Activated T-cell treated with anti-CD3 and anti-CD28 coated beads, Interleukin-2, amount 50 U/mL, for 24 hours (primary cell): ENCODE measurements at regions not wholly inside any gene's neighbourhood (a gene's known extent, or its start where the extent isn't known, plus 50 kb on each side); places are given as distances from the start of the nearest gene placed in this dataset.
"Not testable (repeated sequence)": the region's sequence is repeated elsewhere in the genome, so short reads cannot be mapped to it uniquely, and the experiment has no call there.

Experiments
- DNase-seq: peaks from one replicate; pipeline ENCODE4 v3.0.0-alpha.2; 2020
- H3K27ac Mint-ChIP-seq: 2 replicates; pipeline ENCODE4 v1.8.0; 2020; ENCODE audit warnings: mild to moderate bottlenecking, mixed read lengths
- H3K27me3 Mint-ChIP-seq: 2 replicates; pipeline ENCODE4 v1.8.0; 2020; ENCODE audit warnings: mixed read lengths
- H3K36me3 Mint-ChIP-seq: 2 replicates; pipeline ENCODE4 v1.8.0; 2020; ENCODE audit warnings: low read depth, mixed read lengths
- H3K4me1 Mint-ChIP-seq: 2 replicates; pipeline ENCODE4 v1.8.0; 2020; ENCODE audit warnings: low read depth, mixed read lengths
- H3K4me3 Mint-ChIP-seq: 2 replicates; pipeline ENCODE4 v1.8.0; 2020; ENCODE audit warnings: mild to moderate bottlenecking, moderate library complexity, mixed read lengths
- H3K9me3 Mint-ChIP-seq: 2 replicates; pipeline ENCODE4 v1.8.0; 2020; ENCODE audit warnings: mixed read lengths

DNA sequence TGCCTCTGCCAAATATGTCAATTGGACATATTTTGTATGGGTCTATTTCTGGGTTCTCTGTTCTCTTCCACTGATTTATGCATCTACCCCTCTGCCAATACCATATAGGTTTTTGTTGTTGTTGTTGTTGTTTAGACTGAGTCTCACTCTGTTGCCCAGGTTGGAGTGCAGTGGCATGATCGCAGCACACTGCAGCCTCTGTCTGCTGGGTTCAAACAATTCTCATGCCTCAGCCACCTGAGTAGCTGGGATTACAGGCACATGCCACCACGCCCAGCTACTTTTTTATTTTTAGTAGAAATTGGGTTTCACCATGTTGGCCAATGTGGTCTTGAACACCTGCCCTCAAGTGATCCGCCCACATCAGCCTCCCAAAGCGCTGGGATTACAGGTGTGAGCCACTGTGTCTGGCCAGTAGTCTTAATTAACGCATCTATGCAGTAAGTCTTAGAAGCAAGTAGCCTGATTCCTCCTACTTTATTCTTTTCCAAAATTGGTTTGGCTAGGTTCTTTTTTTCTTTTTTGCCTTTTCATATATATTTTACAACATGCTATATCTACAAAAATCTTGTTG lies 103.5 kb downstream of the PRR15 start:
- not testable (repeated sequence) for H3K4me1 Mint-ChIP-seq, H3K36me3 Mint-ChIP-seq, H3K9me3 Mint-ChIP-seq, DNase-seq, H3K27ac Mint-ChIP-seq, H3K4me3 Mint-ChIP-seq
- H3K27me3 Mint-ChIP-seq = peaks cover 17% of the 10 kb centered on the region

DNA sequence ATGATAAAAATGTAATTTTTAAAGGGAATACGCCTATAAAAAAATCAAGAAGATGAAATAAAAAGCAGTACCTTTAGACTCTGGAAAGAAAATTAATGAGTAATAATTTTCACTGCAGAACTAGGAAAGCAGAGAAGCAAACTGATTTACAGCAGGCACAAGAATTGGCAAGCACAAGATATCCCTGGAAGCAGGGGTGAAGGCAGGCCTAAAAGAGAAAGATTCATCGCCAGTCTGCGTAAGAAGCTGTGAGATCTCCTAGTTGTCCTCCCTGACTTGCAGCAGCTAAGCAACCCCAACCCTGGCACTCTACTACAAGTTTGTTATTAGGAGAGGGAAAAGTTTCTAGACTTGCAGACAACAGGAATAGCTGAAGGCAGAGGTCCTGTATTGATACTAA lies 107.7 kb downstream of the PRR15 start:
- DNase-seq, H3K36me3 Mint-ChIP-seq, H3K4me1 Mint-ChIP-seq, H3K4me3 Mint-ChIP-seq, H3K9me3 Mint-ChIP-seq, H3K27ac Mint-ChIP-seq: not testable (repeated sequence)
- peaks cover 15% of the 10 kb centered on the region for H3K27me3 Mint-ChIP-seq

DNA sequence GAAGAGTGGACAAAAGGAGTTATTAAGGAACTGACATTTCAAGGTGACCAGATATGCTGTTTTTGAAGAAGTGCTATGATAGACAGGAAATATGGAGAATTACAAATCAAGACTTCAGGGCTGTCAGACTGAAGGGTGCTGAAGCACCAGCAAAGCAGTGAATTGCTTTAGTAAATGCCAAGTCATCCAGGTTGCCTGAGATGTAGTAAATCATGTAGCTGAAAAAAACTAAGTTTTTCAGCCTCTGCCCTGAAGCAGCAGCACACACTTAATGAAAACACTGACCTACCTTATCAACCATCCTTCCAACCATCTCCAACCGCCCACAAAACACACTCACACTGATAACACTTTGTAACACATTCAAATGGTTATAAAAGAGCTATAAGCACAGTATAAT lies 110.0 kb downstream of the PRR15 start:
- H3K4me1 Mint-ChIP-seq, DNase-seq, H3K4me3 Mint-ChIP-seq, H3K36me3 Mint-ChIP-seq, H3K9me3 Mint-ChIP-seq, H3K27ac Mint-ChIP-seq: not testable (repeated sequence)
- H3K27me3 Mint-ChIP-seq = peaks cover 15% of the 10 kb centered on the region

DNA sequence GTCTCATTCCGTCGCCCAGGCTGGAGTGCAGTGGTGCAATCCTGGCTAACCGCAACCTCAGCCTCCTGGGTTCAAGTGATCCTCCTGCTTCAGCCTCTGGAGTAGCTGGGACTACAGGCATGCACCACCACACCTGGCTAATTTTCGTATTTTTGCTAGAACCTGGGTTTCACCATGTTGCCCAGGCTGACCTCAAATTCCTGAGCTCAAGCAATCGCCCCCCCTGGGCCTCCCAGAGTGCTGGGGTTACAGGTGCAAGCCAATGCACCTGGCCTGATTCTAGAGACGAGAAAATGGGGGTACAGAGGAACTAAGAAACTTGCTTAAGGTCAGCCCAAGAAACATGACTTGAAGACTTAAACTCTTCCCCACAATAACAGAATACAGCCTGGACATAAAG lies 111.0 kb downstream of the PRR15 start:
- H3K27ac Mint-ChIP-seq, H3K4me1 Mint-ChIP-seq, H3K36me3 Mint-ChIP-seq, H3K27me3 Mint-ChIP-seq, H3K9me3 Mint-ChIP-seq, H3K4me3 Mint-ChIP-seq, DNase-seq: not testable (repeated sequence)

DNA sequence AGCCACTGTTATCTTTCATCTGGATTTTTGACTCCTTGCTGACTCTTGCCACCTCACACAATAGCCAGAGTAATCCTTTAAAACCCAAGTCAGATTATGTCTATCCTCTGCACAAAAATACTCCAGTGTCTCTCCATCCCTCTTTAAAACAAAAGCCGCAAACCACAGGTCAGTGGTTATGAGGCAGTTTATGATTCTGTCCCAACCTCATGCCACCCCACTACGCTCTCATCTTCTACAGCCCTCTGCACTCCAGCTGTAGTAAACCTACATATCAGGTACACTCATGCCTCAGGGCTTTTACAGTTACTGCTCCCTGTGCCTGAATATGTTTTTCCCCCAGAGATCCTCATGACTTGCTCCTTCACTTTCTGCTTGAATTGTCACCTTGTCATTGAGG lies 113.6 kb downstream of the PRR15 start:
- H3K4me1 Mint-ChIP-seq, H3K27me3 Mint-ChIP-seq, H3K36me3 Mint-ChIP-seq, H3K27ac Mint-ChIP-seq, H3K4me3 Mint-ChIP-seq, H3K9me3 Mint-ChIP-seq, DNase-seq: not testable (repeated sequence)

DNA sequence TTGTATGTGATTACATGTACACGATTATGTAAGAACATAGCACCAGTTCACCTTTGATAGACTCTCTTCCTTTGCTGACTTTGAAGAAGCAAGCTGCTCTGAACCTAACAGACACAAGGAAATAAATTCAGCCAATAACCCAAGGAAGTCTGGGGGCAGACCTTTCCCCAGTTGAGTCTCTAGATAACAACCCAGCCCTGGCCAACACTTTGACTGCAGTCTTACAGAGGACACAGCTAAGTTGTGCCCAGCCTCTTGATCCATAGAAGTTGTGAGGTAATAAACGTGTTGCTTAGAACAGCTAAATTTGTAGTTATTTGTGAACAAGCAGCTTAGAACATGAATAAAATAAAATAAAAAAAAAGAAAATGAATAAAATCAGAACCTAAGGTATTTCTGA lies 116.3 kb downstream of the PRR15 start:
- H3K27me3 Mint-ChIP-seq = peaks cover 12% of the 10 kb centered on the region
- not testable (repeated sequence) for H3K36me3 Mint-ChIP-seq, H3K4me1 Mint-ChIP-seq, H3K4me3 Mint-ChIP-seq, DNase-seq, H3K27ac Mint-ChIP-seq, H3K9me3 Mint-ChIP-seq

DNA sequence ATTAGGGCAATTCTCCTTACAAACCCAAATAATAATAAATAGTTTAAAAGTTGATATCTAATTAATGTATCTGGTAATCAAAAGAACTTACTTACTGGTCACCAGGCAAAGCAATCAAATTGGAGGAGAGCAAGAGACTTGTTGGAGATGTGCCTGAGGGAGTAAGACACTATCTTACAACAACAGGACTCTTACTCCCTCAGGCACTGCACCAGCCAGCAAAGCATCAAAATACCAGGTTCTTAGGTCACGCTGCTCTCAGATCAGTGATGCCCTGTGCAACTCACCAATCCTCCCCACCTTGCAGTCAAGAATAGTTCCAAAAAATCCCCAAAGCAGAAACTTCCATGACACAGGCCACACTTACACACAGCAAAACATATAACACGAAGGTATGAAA lies 117.0 kb downstream of the PRR15 start:
- peaks cover 12% of the 10 kb centered on the region for H3K27me3 Mint-ChIP-seq
- not testable (repeated sequence) for H3K27ac Mint-ChIP-seq, H3K9me3 Mint-ChIP-seq, H3K4me3 Mint-ChIP-seq, H3K4me1 Mint-ChIP-seq, H3K36me3 Mint-ChIP-seq, DNase-seq

DNA sequence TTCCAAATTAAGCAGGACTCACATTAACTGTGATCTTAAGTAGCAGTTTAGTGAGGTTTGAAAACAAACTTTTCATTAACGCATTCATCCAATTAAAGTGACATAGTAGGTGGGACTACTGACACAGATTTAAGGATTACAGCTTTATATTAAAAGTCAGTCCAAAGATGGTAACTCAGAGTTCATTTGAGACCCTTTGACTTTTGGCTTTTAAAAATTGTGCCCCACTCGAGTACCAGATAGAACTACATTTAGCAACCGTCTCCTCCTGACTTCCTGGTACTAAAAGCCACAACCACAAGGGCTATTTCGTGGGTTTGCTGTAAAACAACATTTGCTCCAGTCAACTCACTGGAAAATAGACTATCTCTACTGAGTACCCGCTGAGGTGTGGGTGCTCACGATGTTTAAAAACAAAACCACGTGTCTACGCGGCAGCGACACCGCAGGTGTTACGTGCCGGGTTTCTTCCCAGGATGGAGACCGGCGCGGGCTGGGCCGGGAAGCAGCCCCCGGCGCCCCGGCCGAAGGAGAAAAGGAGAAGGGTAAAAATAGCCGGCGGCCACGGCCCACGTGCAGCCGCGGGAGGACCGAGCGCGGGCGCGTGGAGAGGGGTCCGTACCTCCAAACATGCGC lies 120.6 kb downstream of the PRR15 start:
- not testable (repeated sequence) for H3K4me1 Mint-ChIP-seq, DNase-seq
- H3K27ac Mint-ChIP-seq = peak overlapping the region; percentile 33

DNA sequence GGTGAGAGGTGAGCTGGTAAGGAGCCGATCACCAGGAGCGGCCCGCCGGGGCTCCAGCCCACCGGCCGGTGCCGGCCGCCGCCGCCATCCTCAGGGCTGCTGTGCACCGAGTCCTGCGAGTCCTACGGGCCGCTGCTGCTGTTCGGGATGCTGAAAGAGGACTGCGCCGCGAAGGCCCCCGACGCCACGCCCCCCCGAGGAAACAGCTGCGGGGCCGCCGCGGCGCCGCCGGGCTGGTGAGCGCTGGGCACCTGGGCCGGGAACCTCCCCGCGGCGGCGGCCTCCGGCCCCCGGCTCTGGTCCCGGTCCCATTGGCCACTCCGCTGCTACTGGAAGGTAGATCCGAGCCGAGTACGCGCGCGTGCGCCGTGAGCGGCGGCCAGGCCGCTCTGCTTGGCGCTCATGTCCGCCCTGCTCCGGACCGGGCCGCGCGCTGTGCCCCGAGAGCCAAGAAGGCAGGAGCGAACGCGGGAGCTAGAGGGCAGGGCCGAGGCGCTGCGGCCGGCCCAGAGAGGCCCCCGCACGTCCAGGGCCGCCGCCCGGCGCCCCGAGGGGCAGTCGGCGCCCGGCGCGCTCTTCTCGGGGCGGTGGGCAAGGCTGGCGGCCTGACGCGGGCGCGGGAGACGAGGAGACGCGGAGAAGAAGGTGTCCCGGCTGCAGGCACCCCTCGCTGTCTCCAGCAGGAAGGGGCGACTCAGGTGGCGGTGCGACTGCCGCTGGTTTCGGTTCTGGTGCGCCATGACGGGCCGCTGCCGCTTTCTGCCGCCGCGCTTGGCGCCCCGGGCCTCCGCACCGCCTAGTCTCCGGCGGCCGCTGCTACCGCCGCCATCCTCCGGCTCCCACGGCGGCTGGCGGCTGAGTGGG lies 121.3 kb upstream of the WIPF3 start:
- H3K36me3 Mint-ChIP-seq = no peaks in the 10 kb centered on the region
- H3K9me3 Mint-ChIP-seq = no peaks in the 10 kb centered on the region
- DNase-seq = peak; percentile 64
- H3K4me3 Mint-ChIP-seq = peak overlapping the region; percentile 79
- H3K27me3 Mint-ChIP-seq = peaks cover 25% of the 10 kb centered on the region
- H3K27ac Mint-ChIP-seq = no peak overlapping the region
- peaks cover 4% of the 10 kb centered on the region for H3K4me1 Mint-ChIP-seq

More for the DNA sequence above, 120.6 kb downstream of the PRR15 start:
- peaks cover 25% of the 10 kb centered on the region for H3K27me3 Mint-ChIP-seq
- not testable (repeated sequence) for H3K36me3 Mint-ChIP-seq, H3K9me3 Mint-ChIP-seq
- peak overlapping the region; percentile 79 for H3K4me3 Mint-ChIP-seq

DNA sequence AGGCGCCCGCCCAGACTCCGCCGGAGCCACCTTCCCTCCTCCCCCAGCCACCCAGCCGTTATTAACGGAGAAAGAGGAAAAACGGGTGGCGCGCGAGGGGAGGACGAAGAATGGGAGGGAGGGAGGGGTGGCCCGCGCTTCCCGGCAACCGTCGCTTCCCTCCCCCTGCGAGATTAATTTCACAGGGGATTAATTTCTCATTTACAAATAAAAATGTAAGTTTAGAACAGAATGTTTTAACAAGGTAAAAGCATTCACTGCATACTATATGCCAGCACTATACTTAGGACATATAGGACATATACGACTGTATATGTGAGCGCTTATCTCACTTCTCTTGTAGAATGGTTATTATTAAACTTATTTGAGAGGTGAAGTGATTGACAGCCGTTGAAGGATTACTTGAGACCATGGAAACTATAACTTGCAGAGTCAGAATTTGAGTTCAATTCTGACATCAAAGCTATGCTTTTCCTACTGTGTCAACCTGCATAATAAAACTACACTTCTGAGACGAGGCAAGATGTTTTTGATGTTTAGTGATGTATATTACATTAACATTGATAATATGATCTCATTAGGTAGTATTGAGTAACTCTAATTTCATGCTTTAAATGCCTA lies 120.5 kb upstream of the WIPF3 start:
- not testable (repeated sequence) for H3K4me1 Mint-ChIP-seq, H3K9me3 Mint-ChIP-seq, H3K27ac Mint-ChIP-seq, H3K36me3 Mint-ChIP-seq, DNase-seq
- H3K4me3 Mint-ChIP-seq = peak overlapping the region; percentile 63
- peaks cover 23% of the 10 kb centered on the region for H3K27me3 Mint-ChIP-seq

DNA sequence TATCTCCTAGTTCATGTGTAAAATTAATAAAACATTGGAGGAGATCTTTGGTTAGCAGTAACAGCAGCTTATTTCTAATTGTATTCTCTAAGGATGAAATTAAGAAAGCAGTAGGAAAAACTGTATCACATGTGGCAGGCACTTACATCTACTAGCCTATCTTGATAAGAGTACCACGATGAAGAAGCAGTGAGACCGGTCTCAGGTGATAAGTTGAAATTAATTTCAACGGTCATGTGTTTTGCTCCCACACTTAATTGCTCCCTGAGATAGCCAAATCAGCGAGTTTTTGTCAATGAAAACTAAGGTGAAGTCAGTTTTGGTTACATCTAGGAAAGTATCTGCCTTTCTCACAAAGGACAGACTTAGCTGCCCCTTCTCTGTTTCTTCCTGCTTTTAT lies 115.8 kb upstream of the WIPF3 start:
- H3K27ac Mint-ChIP-seq, DNase-seq: not testable (repeated sequence)

DNA sequence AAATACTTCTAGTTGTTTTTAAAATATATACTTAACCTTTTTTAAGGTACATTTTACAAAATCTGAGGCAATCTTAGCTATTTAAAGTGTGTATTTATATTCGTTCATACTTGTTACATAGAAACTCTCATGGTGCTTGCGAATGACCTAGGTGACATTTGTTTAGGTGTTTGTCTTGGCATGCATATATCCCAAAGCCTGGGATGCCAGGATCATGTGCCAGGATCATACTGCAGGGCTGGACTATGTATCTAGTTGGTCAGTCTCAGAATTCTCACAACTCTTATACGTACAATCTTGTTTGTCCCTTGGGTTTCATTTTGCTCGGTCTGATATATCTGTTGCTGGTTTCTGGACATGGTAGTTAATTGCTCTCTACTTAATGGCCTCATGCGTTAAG lies 109.9 kb upstream of the WIPF3 start:
- not testable (repeated sequence) for H3K9me3 Mint-ChIP-seq, DNase-seq, H3K36me3 Mint-ChIP-seq, H3K27ac Mint-ChIP-seq, H3K4me3 Mint-ChIP-seq, H3K4me1 Mint-ChIP-seq, H3K27me3 Mint-ChIP-seq

More for the DNA sequence above, 115.8 kb upstream of the WIPF3 start:
- H3K4me3 Mint-ChIP-seq, H3K4me1 Mint-ChIP-seq, H3K9me3 Mint-ChIP-seq, H3K36me3 Mint-ChIP-seq: not testable (repeated sequence)
- H3K27me3 Mint-ChIP-seq = peaks cover 17% of the 10 kb centered on the region

DNA sequence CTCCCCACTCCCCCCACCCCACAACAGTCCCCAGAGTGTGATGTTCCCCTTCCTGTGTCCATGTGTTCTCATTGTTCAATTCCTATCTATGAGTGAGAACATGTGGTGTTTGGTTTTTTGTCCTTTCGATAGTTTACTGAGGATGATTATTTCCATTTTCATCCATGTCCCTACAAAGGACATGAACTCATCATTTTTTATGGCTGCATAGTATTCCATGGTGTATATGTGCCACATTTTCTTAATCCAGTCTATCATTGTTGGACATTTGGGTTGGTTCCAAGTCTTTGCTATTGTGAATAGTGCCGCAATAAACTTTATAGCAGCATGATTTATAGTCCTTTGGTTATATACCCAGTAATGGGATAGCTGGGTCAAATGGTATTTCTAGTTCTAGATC lies 106.6 kb upstream of the WIPF3 start:
- not testable (repeated sequence) for H3K27me3 Mint-ChIP-seq, DNase-seq

DNA sequence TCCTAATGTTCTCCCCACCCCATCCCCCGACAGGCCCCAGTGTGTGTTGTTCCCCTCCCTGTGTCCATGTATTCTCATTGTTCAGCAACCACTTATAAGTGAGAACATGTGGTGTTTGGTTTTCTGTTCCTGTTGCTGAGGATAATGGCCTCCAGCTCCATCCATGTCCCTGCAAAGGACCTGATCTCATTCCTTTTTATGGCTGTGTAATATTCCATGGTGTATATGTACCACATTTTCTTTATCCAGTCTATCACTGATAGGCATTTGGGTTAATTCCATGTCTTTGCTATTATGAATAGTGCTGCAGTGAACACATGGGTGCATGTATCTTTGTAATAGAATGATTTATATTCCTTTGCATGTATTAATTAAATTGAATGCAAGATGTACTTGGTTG lies 104.8 kb upstream of the WIPF3 start:
- not testable (repeated sequence) for H3K36me3 Mint-ChIP-seq

More for the DNA sequence above, 106.6 kb upstream of the WIPF3 start:
- H3K36me3 Mint-ChIP-seq, H3K4me1 Mint-ChIP-seq, H3K4me3 Mint-ChIP-seq, H3K27ac Mint-ChIP-seq, H3K9me3 Mint-ChIP-seq: not testable (repeated sequence)

DNA sequence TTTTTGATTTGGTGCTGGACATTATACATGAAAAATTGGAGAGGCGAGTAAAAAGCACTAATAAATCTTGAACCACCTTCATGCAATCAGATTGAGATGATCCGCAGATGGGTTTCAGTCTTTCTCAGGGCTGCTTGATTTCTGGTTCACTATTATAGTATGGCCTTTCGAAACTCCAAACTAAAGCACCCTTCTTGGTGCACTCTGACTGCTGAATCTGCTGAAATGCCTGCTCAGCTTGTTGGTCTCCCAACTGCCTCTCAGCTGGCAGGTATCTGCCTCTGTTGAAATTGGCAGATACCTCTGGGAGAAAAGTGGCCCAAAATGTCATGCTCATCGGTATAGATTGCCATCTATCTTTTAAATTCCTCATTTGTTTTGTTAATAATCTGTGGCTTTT lies 102.5 kb upstream of the WIPF3 start:
- DNase-seq, H3K9me3 Mint-ChIP-seq, H3K4me1 Mint-ChIP-seq, H3K4me3 Mint-ChIP-seq, H3K36me3 Mint-ChIP-seq, H3K27ac Mint-ChIP-seq, H3K27me3 Mint-ChIP-seq: not testable (repeated sequence)

More for the DNA sequence above, 104.8 kb upstream of the WIPF3 start:
- H3K27me3 Mint-ChIP-seq, H3K4me1 Mint-ChIP-seq, H3K9me3 Mint-ChIP-seq, H3K27ac Mint-ChIP-seq, H3K4me3 Mint-ChIP-seq, DNase-seq: not testable (repeated sequence)
